ENCODE measurements at regions not wholly inside any gene's neighbourhood (a gene's known extent, or its start where the extent isn't known, plus 50 kb on each side); places are given as distances from the start of the nearest gene placed in this dataset.

DNA sequence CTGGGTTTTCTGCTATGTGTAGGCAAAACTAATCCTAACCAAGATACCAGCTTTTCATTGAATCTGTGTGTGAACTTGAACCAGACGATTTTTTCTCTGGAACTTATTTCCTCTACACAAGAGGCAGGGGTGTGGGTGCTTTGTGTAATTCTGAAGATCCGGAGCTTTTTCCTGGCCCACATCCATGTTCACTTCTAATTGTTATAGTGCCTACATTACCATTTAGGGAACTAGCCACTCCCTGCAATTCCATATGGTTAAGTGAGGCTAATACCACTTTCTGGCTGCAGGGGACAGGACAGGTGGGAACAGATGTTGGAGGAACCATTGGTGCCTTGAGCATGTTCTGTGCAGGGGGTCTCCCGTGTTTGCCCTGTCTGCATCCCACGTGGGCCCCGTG lies 83.4 kb upstream of the FMN2 start:
- Histone ChIP-seq H3K27ac (ENCODE audit: low read depth, low read length) (no peak overlapping the region), H3K36me3 (ENCODE audit: insufficient read depth, low read length) (no peaks in the 10 kb centered on the region), H3K9me3 (ENCODE audit: control insufficient read depth in 1 of 2, low read length in 2 of 2) (no peaks in the 10 kb centered on the region), H3K27me3 (ENCODE audit: insufficient read depth, low read length) (no peaks in the 10 kb centered on the region), H3K4me1 (ENCODE audit: insufficient read depth, low read length) (no peaks in the 10 kb centered on the region), H3K4me3 (ENCODE audit: low read length in 2 of 2) (no peak overlapping the region)
- intact Hi-C loops (cut with micrococcal nuclease), result no loop called here
- peaks cover 0 to 2% of the 10 kb centered on the region in 2 donors for H3K27me3 Mint-ChIP-seq
- ChIA-PET POLR2A (ENCODE audit: partially characterized antibody) (no interaction called here), CTCF (ENCODE audit: partially characterized antibody) (interaction anchor here (1.0 kb wide), 1 partner anchor 57 kb away, joined by 3 read pairs; no protein-coding TSS in a partner anchor)
- H3K4me1 Mint-ChIP-seq, result no peaks in the 10 kb centered on the region
- no peak overlapping the region for H3K4me3 Mint-ChIP-seq
- no peak for DNase-seq
- no peak overlapping the region for H3K27ac Mint-ChIP-seq
- no peaks in the 10 kb centered on the region for H3K36me3 Mint-ChIP-seq
- peaks cover 0 to 14% (median 7%) of the 10 kb centered on the region in 8 donors for H3K9me3 Mint-ChIP-seq

DNA sequence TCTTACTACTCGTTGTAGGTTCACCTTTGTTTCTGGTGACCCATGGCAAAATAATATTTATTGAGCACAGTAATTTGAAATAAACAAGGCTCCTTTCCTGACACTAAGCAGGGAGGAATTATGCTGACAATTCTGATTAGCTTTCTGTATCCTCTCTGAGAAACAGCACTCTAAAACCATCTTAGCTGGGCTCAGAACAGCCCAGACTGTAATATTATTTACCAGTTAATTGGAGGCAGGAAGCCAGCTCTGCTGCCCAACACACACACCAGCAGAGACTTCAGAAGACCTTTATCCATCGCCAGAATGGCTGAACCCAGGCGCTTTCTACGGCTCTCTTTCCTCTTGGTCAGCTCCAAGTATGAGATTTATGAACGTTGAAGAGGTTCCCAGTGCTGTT lies 77.6 kb upstream of the FMN2 start:
- no peaks in the 10 kb centered on the region for H3K36me3 Mint-ChIP-seq
- no peak for DNase-seq
- Histone ChIP-seq H3K9me3 (ENCODE audit: control insufficient read depth in 1 of 2, low read length in 2 of 2) (no peaks in the 10 kb centered on the region), H3K4me3 (ENCODE audit: low read length in 2 of 2) (no peak overlapping the region), H3K27me3 (ENCODE audit: insufficient read depth, low read length) (no peaks in the 10 kb centered on the region), H3K36me3 (ENCODE audit: insufficient read depth, low read length) (no peaks in the 10 kb centered on the region), H3K27ac (ENCODE audit: low read depth, low read length) (no peak overlapping the region), H3K4me1 (ENCODE audit: insufficient read depth, low read length) (no peaks in the 10 kb centered on the region)
- H3K27ac Mint-ChIP-seq, result no peak overlapping the region
- intact Hi-C loops (cut with micrococcal nuclease), result no loop called here
- no peaks in the 10 kb centered on the region for H3K27me3 Mint-ChIP-seq
- ChIA-PET CTCF (ENCODE audit: partially characterized antibody) (interaction anchor here (1.2 to 1.6 kb wide), 2 partner anchors 9 to 12 kb away, joined by 3 to 6 read pairs; no protein-coding TSS in a partner anchor), POLR2A (ENCODE audit: partially characterized antibody) (no interaction called here)
- peaks cover 4 to 29% (median 16%) of the 10 kb centered on the region in 8 donors for H3K9me3 Mint-ChIP-seq
- no peak overlapping the region for H3K4me3 Mint-ChIP-seq
- H3K4me1 Mint-ChIP-seq, result no peaks in the 10 kb centered on the region

DNA sequence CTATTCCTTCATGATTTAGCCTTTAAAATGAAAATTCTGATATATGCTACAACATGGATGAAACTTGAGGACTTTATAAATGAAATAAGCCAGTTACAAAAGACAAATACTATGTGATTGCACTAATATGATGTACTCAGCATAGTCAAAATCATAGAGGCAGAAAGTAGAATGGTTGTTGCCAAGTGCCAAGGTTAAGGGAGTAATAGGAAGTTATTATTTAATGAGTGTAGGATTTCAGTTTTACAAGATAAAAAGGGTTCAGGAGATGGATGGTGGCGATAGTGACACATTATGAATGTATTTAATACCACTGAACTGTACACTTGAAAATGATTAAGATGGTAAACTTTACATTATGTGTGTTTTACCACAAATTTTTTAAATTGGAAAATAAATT lies 73.1 kb upstream of the FMN2 start:
- CTCF ChIA-PET (ENCODE audit: partially characterized antibody), result no interaction called here
- Mint-ChIP-seq H3K36me3 (no peaks in the 10 kb centered on the region), H3K9me3 (peaks cover 4 to 26% (median 12%) of the 10 kb centered on the region in 8 donors), H3K27ac (no peak overlapping the region), H3K4me1 (no peaks in the 10 kb centered on the region), H3K27me3 (no peaks in the 10 kb centered on the region), H3K4me3 (no peak overlapping the region)
- H3K4me3 ChIP-seq (ENCODE audit: low read length in 2 of 2), result no peak overlapping the region
- H3K27ac ChIP-seq (ENCODE audit: low read depth, low read length), result no peak overlapping the region
- intact Hi-C loops (cut with micrococcal nuclease), result no loop called here
- H3K27me3 ChIP-seq (ENCODE audit: insufficient read depth, low read length), result no peaks in the 10 kb centered on the region
- no peaks in the 10 kb centered on the region for H3K36me3 ChIP-seq (ENCODE audit: insufficient read depth, low read length)
- POLR2A ChIA-PET (ENCODE audit: partially characterized antibody), result no interaction called here
- no peaks in the 10 kb centered on the region for H3K4me1 ChIP-seq (ENCODE audit: insufficient read depth, low read length)
- no peak for DNase-seq
- no peaks in the 10 kb centered on the region for H3K9me3 ChIP-seq (ENCODE audit: control insufficient read depth in 1 of 2, low read length in 2 of 2)

DNA sequence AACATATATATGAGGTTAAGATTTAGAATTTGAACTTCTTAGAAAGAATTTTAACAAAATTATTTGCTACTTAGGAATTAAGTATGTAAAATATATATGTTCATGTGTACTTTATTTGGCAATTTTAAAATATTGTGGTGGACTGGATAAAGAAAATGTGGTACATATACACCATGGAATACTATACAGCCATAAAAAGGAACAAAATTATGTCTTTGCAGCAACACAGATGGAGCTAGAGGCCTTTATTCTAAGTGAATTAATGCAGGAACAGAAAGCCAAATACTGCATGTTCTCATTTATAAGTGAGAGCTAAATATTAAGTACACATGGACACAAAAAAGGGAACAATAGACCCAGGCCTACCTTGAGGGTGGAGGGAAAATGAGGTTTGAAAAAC lies 72.2 kb upstream of the FMN2 start:
- H3K4me3 Mint-ChIP-seq, result no peak overlapping the region
- Histone ChIP-seq H3K27ac (ENCODE audit: low read depth, low read length) (no peak overlapping the region), H3K27me3 (ENCODE audit: insufficient read depth, low read length) (no peaks in the 10 kb centered on the region), H3K4me1 (ENCODE audit: insufficient read depth, low read length) (no peaks in the 10 kb centered on the region), H3K4me3 (ENCODE audit: low read length in 2 of 2) (no peak overlapping the region), H3K9me3 (ENCODE audit: control insufficient read depth in 1 of 2, low read length in 2 of 2) (no peaks in the 10 kb centered on the region), H3K36me3 (ENCODE audit: insufficient read depth, low read length) (no peaks in the 10 kb centered on the region)
- intact Hi-C loops (cut with micrococcal nuclease), result no loop called here
- CTCF ChIA-PET (ENCODE audit: partially characterized antibody), result no interaction called here
- POLR2A ChIA-PET (ENCODE audit: partially characterized antibody), result no interaction called here
- H3K27me3 Mint-ChIP-seq, result no peaks in the 10 kb centered on the region
- DNase-seq, result no peak
- no peak overlapping the region for H3K27ac Mint-ChIP-seq
- H3K4me1 Mint-ChIP-seq, result no peaks in the 10 kb centered on the region
- H3K9me3 Mint-ChIP-seq, result peaks cover 4 to 26% (median 12%) of the 10 kb centered on the region in 8 donors
- H3K36me3 Mint-ChIP-seq, result no peaks in the 10 kb centered on the region

DNA sequence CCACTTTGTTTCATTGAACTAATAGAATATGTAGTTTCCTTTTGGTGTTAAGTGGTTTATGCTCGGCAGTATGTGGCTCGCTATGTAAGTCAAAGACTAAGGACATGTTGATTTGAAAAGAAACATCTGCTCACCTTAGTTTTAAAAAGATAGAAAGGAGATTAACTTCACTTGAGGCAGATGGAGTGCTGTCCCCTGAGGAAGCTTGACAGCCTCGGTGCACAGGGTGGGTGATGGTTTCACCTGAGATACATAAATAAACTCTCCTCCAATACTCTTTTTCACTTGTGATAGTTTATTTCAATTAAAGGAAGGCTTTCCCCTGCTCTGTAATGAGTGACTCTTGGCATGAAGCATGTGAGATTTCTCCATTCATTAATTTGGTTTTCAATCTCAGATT lies 70.8 kb upstream of the FMN2 start:
- Mint-ChIP-seq H3K4me3 (no peak overlapping the region), H3K9me3 (peaks cover 4 to 26% (median 12%) of the 10 kb centered on the region in 8 donors), H3K27ac (no peak overlapping the region), H3K27me3 (peaks cover 0 to 3% of the 10 kb centered on the region in 2 donors), H3K36me3 (no peaks in the 10 kb centered on the region), H3K4me1 (no peaks in the 10 kb centered on the region)
- H3K27me3 ChIP-seq (ENCODE audit: insufficient read depth, low read length), result no peaks in the 10 kb centered on the region
- intact Hi-C loops (cut with micrococcal nuclease), result no loop called here
- H3K4me1 ChIP-seq (ENCODE audit: insufficient read depth, low read length), result no peaks in the 10 kb centered on the region
- ChIA-PET CTCF (ENCODE audit: partially characterized antibody) (no interaction called here), POLR2A (ENCODE audit: partially characterized antibody) (no interaction called here)
- no peak for DNase-seq
- no peaks in the 10 kb centered on the region for H3K36me3 ChIP-seq (ENCODE audit: insufficient read depth, low read length)
- H3K27ac ChIP-seq (ENCODE audit: low read depth, low read length), result no peak overlapping the region
- no peak overlapping the region for H3K4me3 ChIP-seq (ENCODE audit: low read length in 2 of 2)
- no peaks in the 10 kb centered on the region for H3K9me3 ChIP-seq (ENCODE audit: control insufficient read depth in 1 of 2, low read length in 2 of 2)

DNA sequence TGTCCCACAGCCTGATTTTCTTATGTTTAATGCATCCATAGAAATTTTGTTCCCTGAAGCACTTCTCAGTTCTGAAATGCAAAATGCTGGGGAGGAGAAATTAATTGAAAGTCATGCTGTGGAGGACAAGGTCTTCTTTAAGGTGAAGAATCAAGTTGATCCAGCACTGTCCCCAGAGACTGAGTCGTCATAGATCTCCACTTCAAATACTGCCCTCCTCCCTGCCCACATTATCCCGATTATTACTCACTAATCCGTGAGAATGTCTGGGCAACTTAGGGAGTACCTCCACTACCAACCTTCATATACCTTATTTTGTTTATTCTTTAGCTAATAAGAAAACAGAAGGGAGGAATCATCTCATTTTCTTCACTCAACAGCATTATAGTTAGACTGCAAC lies 70.0 kb upstream of the FMN2 start:
- Mint-ChIP-seq H3K4me3 (no peak overlapping the region), H3K36me3 (no peaks in the 10 kb centered on the region), H3K9me3 (peaks cover 4 to 26% (median 12%) of the 10 kb centered on the region in 8 donors), H3K27me3 (peaks cover 0 to 3% of the 10 kb centered on the region in 2 donors), H3K27ac (no peak overlapping the region), H3K4me1 (no peaks in the 10 kb centered on the region)
- CTCF ChIA-PET (ENCODE audit: partially characterized antibody), result no interaction called here
- Histone ChIP-seq H3K27me3 (ENCODE audit: insufficient read depth, low read length) (no peaks in the 10 kb centered on the region), H3K9me3 (ENCODE audit: control insufficient read depth in 1 of 2, low read length in 2 of 2) (no peaks in the 10 kb centered on the region), H3K27ac (ENCODE audit: low read depth, low read length) (no peak overlapping the region), H3K36me3 (ENCODE audit: insufficient read depth, low read length) (no peaks in the 10 kb centered on the region), H3K4me3 (ENCODE audit: low read length in 2 of 2) (no peak overlapping the region), H3K4me1 (ENCODE audit: insufficient read depth, low read length) (no peaks in the 10 kb centered on the region)
- POLR2A ChIA-PET (ENCODE audit: partially characterized antibody), result interaction anchor here (0.8 kb wide), 1 partner anchor 10 kb away, joined by 3 read pairs; no protein-coding TSS in a partner anchor
- no peak for DNase-seq
- intact Hi-C loops (cut with micrococcal nuclease), result no loop called here

DNA sequence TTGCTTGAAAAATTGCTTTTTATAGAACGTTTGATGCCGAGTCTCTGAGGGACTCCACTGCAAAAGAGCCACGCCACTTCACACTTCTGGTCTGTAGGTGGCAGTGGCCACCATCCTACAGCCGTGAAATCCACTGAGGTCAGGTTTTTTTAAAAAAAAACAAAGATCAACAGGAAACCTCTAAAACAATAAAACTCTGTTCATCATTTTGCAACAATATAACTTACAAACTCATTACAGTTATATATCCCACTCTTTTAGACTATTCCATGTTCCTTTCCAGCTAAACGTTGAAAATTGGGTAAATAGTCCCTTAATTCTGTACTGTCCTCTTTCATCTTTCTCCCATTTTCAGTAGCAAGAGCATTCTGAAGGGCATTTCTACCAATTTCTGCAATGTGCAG lies 64.6 kb upstream of the FMN2 start:
- POLR2A ChIA-PET (ENCODE audit: partially characterized antibody), result no interaction called here
- no peak overlapping the region for H3K27ac Mint-ChIP-seq

DNA sequence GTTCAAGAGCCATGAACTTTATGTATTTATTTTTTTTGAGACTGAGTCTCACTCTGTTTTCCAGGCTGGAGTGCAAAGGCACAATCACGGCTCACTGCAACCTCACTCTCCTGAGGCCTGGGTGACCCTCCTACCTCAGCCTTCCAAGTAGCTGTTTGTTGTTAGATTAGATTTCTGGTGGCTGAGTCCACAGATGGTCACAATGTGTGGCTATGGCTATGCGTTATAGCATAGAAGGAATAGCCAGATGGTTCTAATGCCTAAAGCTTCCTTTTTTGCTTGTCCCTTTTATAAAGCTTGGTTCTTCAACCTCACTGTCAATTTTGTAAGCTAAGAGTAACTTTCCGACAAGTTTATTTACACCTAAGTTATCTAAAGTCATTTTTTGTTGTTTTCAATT lies 62.3 kb upstream of the FMN2 start:
- peaks cover 2 to 8% of the 10 kb centered on the region in 2 donors for H3K27me3 Mint-ChIP-seq
- H3K27me3 ChIP-seq (ENCODE audit: insufficient read depth, low read length), result no peaks in the 10 kb centered on the region
- H3K27ac ChIP-seq (ENCODE audit: low read depth, low read length), result no peak overlapping the region
- no peaks in the 10 kb centered on the region for H3K9me3 ChIP-seq (ENCODE audit: control insufficient read depth in 1 of 2, low read length in 2 of 2)
- H3K4me3 ChIP-seq (ENCODE audit: low read length in 2 of 2), result no peak overlapping the region
- no peak for DNase-seq
- H3K36me3 ChIP-seq (ENCODE audit: insufficient read depth, low read length), result no peaks in the 10 kb centered on the region
- H3K9me3 Mint-ChIP-seq, result peaks cover 0 to 4% (median 0%) of the 10 kb centered on the region in 8 donors
- H3K4me1 ChIP-seq (ENCODE audit: insufficient read depth, low read length), result no peaks in the 10 kb centered on the region
- H3K4me1 Mint-ChIP-seq, result no peaks in the 10 kb centered on the region
- ChIA-PET POLR2A (ENCODE audit: partially characterized antibody) (no interaction called here), CTCF (ENCODE audit: partially characterized antibody) (no interaction called here)
- no peak overlapping the region for H3K4me3 Mint-ChIP-seq
- intact Hi-C loops (cut with micrococcal nuclease), result no loop called here
- no peak overlapping the region for H3K27ac Mint-ChIP-seq
- no peaks in the 10 kb centered on the region for H3K36me3 Mint-ChIP-seq

More for the DNA sequence above, 64.6 kb upstream of the FMN2 start:
- H3K36me3 Mint-ChIP-seq, result no peaks in the 10 kb centered on the region
- H3K4me1 Mint-ChIP-seq, result no peaks in the 10 kb centered on the region
- Histone ChIP-seq H3K27me3 (ENCODE audit: insufficient read depth, low read length) (no peaks in the 10 kb centered on the region), H3K4me1 (ENCODE audit: insufficient read depth, low read length) (no peaks in the 10 kb centered on the region), H3K4me3 (ENCODE audit: low read length in 2 of 2) (no peak overlapping the region), H3K9me3 (ENCODE audit: control insufficient read depth in 1 of 2, low read length in 2 of 2) (no peaks in the 10 kb centered on the region), H3K27ac (ENCODE audit: low read depth, low read length) (no peak overlapping the region), H3K36me3 (ENCODE audit: insufficient read depth, low read length) (no peaks in the 10 kb centered on the region)
- no peak overlapping the region for H3K4me3 Mint-ChIP-seq
- intact Hi-C loops (cut with micrococcal nuclease), result no loop called here
- H3K27me3 Mint-ChIP-seq, result peaks cover 2 to 3% of the 10 kb centered on the region in 2 donors
- H3K9me3 Mint-ChIP-seq, result no peaks in the 10 kb centered on the region
- CTCF ChIA-PET (ENCODE audit: partially characterized antibody), result no interaction called here
- DNase-seq, result no peak

All from CD4-positive, alpha-beta memory T cell (primary cell).